ENCODE measurements at regions not wholly inside any gene's neighbourhood (a gene's known extent, or its start where the extent isn't known, plus 50 kb on each side); places are given as distances from the start of the nearest gene placed in this dataset.

DNA sequence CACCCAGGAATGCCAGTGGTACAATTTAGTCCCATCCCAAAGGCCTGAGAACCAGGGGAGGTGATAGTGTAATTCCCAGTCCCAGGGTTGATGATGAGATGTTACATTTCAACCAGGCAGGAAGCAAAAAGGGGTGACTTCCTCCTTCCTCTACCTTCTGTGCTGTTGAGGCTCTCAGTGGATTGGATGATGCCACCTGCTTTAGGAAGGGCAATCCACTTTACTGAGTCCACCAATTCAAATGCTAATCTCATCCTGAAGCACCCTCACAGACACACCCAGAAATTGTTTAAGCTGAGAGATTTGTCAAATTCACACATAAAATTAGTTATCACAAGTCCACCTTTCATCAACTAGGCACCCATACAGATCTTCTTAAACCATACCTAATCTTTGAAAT lies 418.5 kb upstream of the GOLIM4 start:
- no peak for DNase-seq (ENCODE audit: low read depth)

DNA sequence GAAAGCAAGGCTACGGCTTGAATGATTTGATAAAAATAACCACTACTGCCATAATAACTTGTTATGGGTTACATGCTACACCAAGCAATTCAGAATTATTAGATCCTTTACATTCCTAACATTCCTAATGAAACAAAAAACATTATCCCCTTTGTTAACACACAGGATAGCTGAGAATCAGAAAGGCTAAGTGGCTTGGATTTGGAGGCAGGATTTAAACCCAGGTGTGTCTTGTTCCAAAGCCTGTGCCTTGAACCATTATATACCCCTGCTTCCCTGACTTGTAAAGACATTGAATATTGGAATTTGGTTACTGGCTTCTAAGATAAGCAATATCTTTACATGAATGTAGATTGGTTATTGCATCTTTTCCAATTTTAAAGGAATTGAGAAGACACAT lies 417.1 kb upstream of the GOLIM4 start:
- no peak for DNase-seq (ENCODE audit: low read depth)

DNA sequence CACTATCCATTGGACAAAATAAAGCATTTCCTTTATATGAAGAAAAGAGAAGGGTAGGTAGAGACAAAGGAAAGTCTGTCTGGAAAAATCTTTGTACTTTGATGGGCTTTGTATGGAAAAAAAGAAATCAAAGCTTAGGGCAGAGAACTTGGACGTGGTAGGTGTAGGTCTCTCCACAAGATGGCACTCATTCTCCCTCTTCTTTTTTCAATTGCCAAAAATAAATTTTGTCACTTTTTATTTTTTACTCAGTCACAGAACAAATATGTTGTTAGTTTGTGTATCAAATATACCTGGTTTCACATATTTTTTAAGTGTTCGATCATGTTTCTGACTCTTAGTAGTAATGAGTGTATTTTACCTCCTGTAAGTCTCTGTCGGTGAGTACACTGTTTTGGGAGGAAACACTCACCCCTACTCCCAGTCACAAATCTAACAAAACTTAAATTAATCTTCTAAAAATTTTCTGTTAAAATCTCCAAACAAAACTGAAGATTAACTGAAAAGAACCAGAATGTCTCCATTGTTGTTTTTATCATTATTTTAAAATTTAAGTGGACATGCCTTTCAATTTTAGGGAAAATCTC lies 415.8 kb upstream of the GOLIM4 start:
- DNase-seq (ENCODE audit: low read depth): peak; percentile 15

DNA sequence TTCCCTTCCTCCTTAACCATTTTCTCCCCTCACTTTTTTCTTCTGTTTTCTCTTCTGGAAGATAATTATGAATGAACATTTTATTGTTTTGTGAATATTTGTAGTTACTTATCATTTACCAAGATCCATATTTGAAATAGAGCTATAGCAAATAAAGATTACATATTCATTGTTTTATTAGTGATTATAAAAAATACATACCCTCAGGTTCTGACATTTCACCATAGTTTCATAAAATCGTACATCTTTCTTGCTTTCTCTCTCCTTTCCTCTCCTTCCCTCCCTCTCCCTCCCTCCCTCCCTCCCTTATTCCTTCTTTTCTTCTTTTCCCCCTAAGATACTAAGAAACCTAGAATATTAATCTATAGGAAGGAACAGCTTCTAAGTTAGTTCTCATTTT lies 410.9 kb upstream of the GOLIM4 start:
- DNase-seq (ENCODE audit: low read depth): no peak

DNA sequence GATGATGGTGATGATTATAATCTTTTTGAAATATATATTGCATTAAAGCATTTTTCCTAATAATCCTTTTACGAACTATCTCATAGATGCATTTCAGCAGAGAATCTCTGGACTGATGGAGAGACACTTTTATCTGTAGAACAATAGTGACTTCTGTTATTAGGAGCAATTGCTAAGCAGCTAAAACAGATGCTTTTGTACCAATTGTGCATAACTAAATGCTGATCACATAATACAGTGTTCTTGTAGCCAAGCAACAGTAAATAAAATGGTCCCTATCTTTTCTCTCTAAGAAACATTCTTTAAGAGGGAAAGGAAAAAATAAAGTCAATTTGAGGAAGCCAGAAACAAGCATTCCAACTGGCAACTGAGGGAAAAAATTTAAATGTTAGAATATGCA lies 405.8 kb upstream of the GOLIM4 start:
- DNase-seq (ENCODE audit: low read depth): no peak

DNA sequence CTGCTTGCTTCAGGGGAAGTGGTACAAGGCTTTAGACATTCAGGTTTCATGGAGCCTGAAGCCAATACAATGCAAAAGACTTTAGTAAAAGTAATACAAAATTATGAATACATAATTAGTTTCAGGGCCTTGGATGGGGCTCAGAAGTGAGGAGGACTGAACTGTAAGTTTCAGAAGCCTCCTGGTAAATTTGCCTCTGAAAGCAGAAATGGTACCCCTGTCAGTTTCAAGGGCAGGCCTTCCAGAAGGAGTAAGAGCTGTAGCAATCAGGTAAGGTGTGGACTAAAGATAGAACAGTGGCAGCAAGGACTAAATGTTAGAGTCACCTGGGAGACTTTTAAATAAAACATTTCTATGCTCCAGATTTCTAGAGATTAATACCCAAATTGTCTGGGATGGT lies 402.5 kb upstream of the GOLIM4 start:
- no peak for DNase-seq (ENCODE audit: low read depth)

DNA sequence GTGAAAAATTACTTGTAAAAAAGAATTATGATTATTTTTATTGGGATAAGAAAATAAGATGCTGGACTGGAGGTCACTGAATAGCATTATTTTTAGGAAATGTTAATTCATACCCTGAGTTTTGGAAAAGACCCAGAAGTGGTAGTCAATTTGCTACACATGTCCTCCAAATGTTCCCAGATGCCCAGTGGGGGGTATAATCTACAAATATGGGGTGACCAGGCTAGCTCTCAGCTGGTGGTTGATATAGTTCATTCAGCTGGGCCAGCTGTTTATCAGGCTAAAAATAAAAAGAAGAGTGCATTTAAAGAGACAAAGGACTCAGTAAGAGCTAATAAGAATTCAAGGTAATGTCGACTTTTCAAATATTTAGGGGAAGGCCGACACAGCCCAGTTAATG lies 402.0 kb upstream of the GOLIM4 start:
- no peak for DNase-seq (ENCODE audit: low read depth)

DNA sequence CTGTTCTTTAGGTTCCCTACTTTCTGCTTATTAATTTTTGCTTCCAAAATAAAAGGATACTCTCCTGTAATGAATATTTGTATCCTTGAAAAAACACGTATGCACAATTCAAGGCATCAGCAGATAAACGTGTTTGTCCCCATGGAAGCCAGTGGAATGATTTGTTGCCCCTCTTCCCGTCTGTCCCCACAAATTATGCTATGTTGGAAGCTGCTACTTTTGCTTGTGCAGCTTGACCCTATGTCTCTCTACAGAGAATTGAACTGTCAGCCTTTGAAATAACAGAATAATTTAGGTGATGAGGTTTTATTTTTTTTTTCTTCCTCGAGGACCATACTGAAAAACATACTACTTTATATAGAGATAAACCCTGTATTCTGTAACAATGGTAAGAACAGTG lies 401.5 kb upstream of the GOLIM4 start:
- DNase-seq (ENCODE audit: low read depth): no peak

DNA sequence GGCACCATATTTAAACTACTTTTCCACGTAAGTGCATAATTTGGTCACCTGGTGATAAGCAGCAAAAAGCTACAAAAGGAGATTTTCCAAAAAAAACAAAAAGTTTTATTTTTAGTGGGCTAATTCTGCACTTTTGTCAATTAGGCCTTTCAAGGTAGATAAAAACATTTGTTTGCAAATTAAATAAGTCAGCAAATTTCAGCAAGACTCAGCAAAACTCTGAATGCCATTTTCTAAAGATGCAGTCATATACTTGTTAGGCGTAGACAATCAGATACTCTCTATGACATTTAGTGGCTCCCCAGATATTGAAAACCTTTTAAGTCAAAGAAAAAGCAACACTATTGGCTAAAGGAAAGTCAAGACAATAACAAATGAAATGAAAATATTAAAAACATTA lies 400.2 kb upstream of the GOLIM4 start:
- DNase-seq (ENCODE audit: low read depth): no peak

DNA sequence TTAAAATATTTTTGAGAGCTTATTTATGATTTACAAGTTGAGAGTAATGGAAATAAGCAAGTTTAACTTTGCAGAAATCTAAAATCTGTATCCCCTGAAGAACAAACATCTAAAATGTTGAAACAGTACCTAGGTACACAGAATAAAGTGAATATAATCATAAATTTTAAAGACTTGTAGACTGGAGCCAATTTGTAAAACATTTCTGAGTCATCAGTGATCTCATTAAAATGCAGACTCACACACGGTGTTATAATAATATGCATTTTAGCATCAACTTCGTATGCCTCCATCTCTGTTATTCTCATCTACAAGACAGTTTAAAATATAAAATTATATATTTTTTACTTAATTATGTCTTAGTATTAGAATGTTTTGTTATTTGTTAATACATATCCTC lies 399.5 kb upstream of the GOLIM4 start:
- peak; percentile 13 for DNase-seq (ENCODE audit: low read depth)

DNA sequence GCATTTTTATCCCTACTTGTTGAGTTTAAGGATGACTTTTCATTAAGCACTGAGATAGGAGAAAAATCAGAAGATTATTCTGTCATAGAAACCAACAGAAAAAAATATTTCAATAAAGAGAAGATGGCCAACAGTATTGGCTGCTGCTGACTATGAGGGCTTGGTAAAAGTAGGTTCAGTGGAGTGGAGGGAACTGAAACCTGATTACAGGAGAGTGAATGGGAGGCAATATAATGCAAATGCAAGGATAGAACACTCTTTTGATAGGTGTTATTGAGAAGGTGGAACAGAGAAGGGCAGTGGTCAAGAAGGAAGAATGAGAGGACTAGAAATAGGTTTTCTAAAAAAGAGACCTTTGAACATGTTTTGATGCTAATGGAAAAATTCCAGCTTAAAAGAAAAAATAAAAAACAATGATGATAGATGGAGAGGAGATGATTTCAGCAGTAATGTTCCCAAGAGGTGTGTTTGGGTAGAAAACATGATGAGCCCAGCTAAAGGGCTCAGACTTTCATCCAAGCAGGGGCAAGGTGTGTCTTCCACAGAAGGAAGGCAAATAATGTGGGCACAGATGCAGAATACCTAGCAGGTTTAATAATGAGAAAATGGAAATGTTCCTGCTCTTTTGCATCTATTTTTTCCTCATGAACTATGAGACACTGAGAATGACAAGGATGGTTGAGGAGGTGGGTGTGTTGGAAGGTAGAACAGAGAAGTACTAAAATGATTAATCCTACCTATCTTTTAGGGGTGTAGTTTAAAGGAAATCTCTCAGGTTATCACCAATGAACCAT lies 397.9 kb upstream of the GOLIM4 start:
- no peak for DNase-seq (ENCODE audit: low read depth)

DNA sequence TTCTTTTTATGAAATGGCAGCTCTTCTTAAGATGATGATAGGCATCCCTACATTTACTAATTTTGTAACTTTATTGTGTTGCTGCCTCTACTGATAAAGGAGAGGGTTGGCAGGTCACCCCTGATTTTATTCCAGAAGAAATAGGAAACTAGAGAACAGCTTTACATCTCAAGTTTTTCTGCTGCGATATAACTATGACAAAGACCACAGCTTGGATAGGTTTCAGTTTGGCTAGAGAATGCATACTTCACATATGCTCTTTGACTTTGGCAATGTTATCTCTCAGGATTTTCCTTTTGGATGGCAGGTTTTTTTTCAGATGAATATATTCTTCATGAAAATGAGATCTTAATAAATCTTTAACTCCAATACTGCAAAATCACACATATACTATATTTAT lies 395.3 kb upstream of the GOLIM4 start:
- DNase-seq (ENCODE audit: low read depth): no peak

DNA sequence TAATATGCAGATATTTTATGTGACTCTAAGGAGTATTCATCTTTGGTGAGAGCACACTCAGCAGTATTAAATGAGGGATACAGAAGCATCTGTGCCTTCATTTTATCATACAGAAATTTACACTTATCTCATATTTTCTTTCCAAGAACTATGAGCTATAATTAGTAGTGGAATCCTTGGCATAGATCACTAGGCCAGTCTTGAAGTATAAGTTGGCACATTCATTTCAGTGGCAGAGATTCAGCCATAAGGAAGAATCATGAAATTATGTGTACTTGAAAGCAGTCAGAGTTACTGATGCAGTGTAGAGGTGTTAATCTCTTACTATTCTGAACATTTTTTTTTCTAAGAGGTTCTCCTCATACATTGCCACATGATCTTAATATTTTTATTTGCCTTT lies 393.6 kb upstream of the GOLIM4 start:
- DNase-seq (ENCODE audit: low read depth): no peak

DNA sequence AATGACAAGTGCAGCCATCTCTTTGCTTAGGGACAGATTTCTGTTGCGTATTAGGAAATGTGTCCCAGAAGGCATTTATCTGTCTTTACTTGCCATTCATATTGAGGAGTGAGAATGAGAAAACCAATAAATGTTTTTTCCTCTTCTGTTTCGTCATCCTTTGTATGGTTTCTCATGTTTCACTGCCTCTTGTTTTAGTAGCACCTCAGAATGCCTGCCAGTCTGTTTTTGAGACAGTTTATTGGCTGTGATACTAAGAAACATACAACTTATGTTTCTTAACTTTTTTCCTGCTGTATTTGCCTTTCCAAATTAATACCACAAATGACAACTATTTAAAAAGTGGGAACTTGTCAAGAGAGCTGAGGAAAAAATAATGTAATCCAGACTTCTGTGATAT lies 390.2 kb upstream of the GOLIM4 start:
- DNase-seq (ENCODE audit: low read depth): no peak

DNA sequence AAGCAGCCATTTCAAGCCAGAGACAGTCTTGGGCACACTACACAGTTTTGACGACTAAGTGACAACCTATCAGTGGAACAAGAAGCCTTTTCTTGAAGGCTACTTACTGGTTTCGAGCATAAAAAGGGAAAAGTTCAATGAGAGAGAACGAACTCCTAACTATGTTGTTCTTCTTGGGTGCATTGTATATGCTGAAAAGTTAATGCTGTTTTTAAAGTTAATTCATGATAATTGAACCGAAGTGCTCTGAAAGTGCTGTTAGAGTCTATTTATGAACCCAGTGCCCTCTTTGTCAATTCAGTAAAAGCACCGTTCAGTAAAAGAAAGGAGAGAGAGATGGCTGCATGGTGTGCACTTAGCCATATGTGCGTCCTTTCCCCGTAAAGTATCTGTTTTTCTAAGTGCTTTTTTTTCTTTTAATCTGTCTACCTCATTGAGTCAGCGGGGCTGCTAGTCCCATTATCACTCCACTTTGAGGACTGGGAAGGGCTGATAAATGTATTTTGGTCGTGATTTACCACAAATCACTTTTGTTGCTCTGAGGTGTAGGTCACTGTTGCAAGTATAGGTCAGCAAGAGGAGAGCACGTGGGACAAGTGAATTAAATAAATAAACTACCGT lies 380.7 kb upstream of the GOLIM4 start:
- no peak for DNase-seq (ENCODE audit: low read depth)

DNA sequence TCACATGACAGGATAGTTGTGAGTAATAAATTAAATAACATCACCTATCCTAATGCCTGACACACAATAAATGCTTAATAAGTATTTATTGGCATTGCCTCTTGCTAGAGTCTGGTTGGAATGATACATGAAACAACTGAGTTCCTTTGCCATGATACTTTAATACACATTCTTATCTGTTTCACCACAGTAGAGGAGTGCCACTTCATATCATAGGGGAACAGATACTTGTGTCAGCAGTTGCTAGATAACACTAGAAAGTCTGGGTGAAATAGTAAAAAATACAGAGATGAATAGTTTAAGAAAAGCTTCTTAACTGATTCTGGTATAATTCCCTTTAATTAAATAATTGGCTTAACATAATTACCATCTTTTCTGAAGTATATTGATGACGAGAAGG lies 380.0 kb upstream of the GOLIM4 start:
- DNase-seq (ENCODE audit: low read depth): no peak

DNA sequence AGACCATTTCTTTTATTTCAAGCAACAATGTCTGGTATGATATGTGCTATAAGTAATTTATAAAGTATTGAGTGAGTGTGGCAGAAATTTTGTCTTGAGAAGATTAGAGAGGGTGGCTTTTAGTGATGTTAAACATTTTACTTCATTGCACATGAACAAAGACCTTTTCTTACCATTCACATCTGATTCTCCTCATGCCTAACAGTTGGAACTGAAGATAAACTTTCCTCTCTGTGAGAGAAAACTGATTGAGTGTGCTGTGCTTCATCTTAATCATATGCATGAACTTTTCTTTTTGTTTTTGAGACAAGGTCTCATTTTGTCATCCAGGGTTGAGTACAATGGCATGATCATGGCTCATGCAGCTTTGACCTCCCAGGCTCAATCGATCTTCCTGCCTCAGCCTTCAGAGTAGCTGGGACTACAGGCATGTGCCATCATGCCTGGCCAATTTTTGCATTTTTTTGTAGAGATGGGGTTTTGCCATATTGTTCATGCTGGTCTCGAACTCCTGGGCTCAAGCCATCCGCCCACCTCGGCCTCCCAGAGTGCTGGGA lies 377.7 kb upstream of the GOLIM4 start:
- DNase-seq (ENCODE audit: low read depth): no peak

DNA sequence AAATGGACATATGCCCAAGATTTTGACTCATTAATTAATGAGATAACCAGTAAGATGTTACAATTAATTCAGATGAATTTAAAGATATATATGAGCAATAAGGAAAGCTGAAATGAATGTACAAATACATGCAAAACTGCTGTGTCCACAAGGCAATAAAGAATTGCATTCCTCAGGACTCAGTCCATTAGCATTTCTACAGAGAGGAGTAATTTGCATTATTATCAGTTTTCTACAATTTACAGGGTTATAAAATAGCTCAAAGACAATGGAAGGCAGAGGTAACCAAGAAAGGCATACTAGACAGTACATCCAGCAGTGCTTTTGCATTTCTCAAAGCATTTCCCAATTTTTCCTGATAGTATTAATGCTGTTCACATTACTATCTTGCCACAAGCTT lies 377.1 kb upstream of the GOLIM4 start:
- DNase-seq (ENCODE audit: low read depth): no peak

DNA sequence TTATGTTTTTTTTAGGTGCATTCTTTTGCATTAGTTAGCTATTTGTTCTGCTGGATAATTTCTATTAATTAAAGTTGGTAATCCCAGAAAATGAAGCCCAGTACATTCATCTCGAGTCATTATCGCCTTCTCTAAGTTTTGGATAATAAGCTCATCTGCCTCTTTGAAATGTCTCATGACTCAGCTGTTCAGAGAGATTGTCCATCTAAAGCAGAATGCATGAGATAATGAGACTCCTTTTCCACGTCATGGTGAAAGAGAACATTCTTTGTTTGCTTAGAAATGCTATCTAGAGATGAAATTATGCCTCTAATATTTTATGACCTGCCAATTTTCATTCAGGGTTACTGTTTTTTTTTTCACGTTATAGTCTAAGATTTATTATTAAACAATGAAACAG lies 374.7 kb upstream of the GOLIM4 start:
- DNase-seq (ENCODE audit: low read depth): no peak

DNA sequence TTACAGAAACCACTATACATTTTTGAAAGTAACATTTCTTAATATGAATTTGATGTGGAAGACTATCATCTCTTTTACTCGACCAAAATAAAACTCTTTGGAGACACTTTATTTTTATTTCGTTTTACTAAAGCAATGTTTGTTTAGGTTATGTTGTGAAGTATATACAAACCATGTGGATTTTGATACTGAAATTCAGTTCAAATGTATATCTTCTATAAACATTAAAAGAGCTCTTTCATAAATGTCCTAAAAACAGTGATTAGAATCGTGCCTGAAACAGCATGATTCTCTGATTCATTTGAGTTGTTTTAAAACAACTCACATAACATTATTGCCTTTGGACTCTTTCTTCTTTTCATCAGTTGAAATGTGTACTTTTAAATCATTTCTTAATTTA lies 373.7 kb upstream of the GOLIM4 start:
- no peak for DNase-seq (ENCODE audit: low read depth)

DNA sequence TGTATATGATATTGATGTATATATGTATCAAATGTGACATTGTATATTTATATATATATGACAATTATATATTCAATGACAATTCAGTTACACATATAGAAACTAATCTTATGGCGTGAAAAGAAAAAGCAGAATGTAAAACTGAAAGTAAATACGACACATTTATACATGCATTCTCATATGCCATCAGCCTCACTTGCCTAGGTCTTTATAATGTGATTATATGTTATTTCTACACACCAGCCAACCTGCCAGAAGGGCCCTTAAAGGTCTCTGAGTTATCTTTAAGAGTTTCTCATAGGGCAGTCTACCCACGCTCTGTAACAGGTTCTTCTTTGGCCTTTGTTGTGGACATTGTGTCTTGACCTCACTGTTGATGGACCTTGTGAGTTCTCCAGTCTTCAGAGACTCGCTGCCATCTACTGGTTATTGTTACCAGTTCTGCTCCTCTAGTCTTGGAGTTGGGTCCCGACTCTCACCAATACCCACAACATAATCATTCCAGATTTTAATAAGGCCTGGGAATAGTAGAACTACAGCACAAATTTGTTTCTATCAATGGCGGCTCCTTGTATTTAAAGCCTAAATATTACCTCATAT lies 371.5 kb upstream of the GOLIM4 start:
- DNase-seq (ENCODE audit: low read depth): peak; percentile 25

DNA sequence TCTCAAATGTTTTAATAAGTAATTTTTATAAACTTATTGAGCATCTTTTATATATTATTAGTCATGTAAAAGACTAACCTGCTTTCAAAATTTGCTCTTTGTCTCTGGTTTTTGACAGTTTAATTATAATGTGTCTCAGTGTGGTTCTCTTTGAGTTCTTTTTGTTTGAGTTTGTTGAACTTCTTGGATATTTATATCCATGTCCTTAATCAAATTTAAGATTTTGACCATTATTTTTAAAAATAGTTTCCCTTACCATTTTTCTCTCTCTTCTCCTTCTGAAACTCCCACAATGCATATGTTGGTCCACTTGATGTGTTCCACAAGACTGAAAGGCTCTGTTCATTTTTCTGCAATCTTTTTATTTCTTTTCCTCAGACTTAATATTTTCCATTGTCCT lies 366.1 kb upstream of the GOLIM4 start:
- DNase-seq (ENCODE audit: low read depth): no peak
